Bronchial epithelial cell (primary cell): ENCODE measurements at regions not wholly inside any gene's neighbourhood (a gene's known extent, or its start where the extent isn't known, plus 50 kb on each side); places are given as distances from the start of the nearest gene placed in this dataset.

ENCODE experiments used
- DNase-seq: peaks from one replicate; pipeline ENCODE4 v3.0.0-alpha.2; 2010; ENCODE audit warnings: low read depth
- FAIRE-seq: peaks from 2 replicates; lab custom pipeline; 2011; peaks lifted over from hg19 to GRCh38; lab: Jason Lieb, UNC
- H3K27me3 ChIP-seq: 2 replicates; pipeline ENCODE4 v1.5.1; 2011; ENCODE audit warnings: low read length; ENCODE audit not compliant: control insufficient read depth, insufficient read depth
- H3K36me3 ChIP-seq: 2 replicates; pipeline ENCODE4 v1.5.1; 2011; ENCODE audit warnings: low read length; ENCODE audit not compliant: control insufficient read depth, insufficient read depth
- H3K4me3 ChIP-seq: 2 replicates; pipeline ENCODE4 v1.5.1; 2011; ENCODE audit warnings: mild to moderate bottlenecking, low read depth, low read length, control low read depth
- CTCF ChIP-seq: IDR thresholded peaks from 2 replicates; pipeline ENCODE4 v1.5.1; 2011; ENCODE audit warnings: mild to moderate bottlenecking, moderate library complexity, low read length, control low read depth, inconsistent platforms; ENCODE audit not compliant: insufficient read depth, severe bottlenecking

GRCh38 chr15:47552978-47553608, 164.2 kb upstream of the SEMA6D start:
- no peak for FAIRE-seq
- TF ChIP-seq CTCF, result no peak

GRCh38 chr15:47553947-47554346, 163.4 kb upstream of the SEMA6D start:
- no peak for TF ChIP-seq CTCF
- H3K4me3 ChIP-seq, result no peak overlapping the region
- no peak for DNase-seq
- FAIRE-seq, result peak; percentile 68
- H3K36me3 ChIP-seq, result no peaks in the 10 kb centered on the region
- peaks cover 2% of the 10 kb centered on the region for H3K27me3 ChIP-seq

More at GRCh38 chr15:47552978-47553608, 164.2 kb upstream of the SEMA6D start:
- H3K27me3 ChIP-seq, result peaks cover 2% of the 10 kb centered on the region
- no peak overlapping the region for H3K4me3 ChIP-seq
- no peak for DNase-seq
- H3K36me3 ChIP-seq, result no peaks in the 10 kb centered on the region

GRCh38 chr15:47561102-47561501, 156.2 kb upstream of the SEMA6D start:
- no peaks in the 10 kb centered on the region for H3K36me3 ChIP-seq
- H3K4me3 ChIP-seq, result no peak overlapping the region
- no peaks in the 10 kb centered on the region for H3K27me3 ChIP-seq
- TF ChIP-seq CTCF, result no peak
- FAIRE-seq (no peak), DNase-seq (no peak)

GRCh38 chr15:47565949-47566348, 151.4 kb upstream of the SEMA6D start:
- no peaks in the 10 kb centered on the region for H3K36me3 ChIP-seq
- H3K27me3 ChIP-seq, result no peaks in the 10 kb centered on the region
- no peak for TF ChIP-seq CTCF
- no peak for FAIRE-seq
- H3K4me3 ChIP-seq, result no peak overlapping the region
- no peak for DNase-seq

GRCh38 chr15:47566610-47567009, 150.7 kb upstream of the SEMA6D start:
- TF ChIP-seq CTCF, result no peak
- FAIRE-seq, result no peak
- no peak for DNase-seq
- Histone ChIP-seq H3K36me3 (no peaks in the 10 kb centered on the region), H3K4me3 (no peak overlapping the region), H3K27me3 (no peaks in the 10 kb centered on the region)

- H3K36me3 ChIP-seq, result no peaks in the 10 kb centered on the region
- no peaks in the 10 kb centered on the region for H3K27me3 ChIP-seq
- no peak for DNase-seq
- FAIRE-seq, result no peak
- no peak for TF ChIP-seq CTCF
- H3K4me3 ChIP-seq, result no peak overlapping the region
Measured at GRCh38 chr15:47568030-47568429, 149.3 kb upstream of the SEMA6D start.
